GM19193 (cell line): ENCODE measurements at regions not wholly inside any gene's neighbourhood (a gene's known extent, or its start where the extent isn't known, plus 50 kb on each side); places are given as distances from the start of the nearest gene placed in this dataset.

Experiments used
- POLR2A ChIP-seq: IDR thresholded peaks from 4 replicates; pipeline ENCODE4 v1.6.1; 2011; ENCODE audit not compliant: insufficient read depth, insufficient read length; ENCODE audit errors: extremely low read depth

DNA sequence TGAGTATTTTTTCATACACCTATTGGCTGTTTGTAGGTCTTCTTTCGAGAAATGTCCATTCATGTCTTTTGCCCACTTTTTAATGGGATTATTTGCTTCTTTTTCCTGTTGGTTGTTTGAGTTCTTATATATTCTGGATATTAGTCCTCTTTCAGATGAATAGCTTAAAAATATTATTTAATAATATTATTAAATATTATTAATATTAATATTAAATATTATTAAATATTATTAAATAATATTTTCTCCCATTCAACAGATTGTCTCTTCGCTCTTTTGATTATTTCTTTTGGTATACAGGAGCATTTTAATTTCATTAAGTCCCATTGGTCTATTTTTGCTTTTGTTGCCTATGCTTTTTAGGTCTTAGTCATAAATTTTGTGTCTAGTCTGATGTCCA lies 361.9 kb downstream of the TSN start:
- no peak for TF ChIP-seq POLR2A

DNA sequence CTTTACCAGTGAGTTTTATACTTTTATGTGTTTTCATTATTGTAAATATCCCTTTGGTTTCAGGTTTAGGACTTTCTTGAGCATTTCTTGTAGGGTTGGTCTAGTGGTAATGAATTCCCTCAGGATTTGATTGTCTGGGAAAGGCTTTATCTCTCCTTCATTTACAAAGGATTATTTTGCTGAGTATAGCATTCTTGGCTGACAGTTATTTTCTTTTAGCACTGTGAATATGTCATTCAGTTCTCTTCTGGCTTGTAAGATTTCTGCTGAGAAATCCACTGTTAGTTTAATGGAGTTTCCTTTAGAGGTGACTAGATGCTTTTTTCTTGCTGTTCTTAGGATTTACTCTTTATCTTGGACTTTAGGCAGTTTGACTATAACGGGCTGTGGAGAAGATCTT lies 373.9 kb downstream of the TSN start:
- no peak for TF ChIP-seq POLR2A

DNA sequence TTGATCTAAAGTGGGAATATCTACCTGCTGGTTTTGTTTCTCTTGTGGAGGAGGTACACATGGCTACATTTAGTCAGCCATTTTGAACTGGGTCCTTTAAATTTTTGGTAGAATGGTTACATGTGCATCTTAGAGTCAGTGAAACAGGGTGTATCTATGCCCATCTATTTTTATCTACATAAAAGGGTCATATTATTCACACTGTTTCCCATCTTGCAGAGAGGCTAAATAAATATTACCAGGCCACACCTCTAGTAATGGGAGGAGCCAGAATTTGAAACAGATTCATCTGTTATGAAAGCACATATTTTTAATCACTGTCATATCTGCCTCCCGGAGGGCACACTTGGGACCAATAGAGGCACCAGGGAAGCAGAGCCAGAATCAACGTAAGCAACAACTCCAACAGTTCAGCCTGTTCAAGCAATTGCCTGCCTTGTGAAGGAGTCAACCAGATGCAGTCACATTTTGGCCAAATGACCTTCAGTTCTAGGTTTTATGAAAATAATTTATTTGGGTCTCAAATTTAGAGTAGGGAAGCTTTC lies 376.8 kb downstream of the TSN start:
- TF ChIP-seq POLR2A: no peak

DNA sequence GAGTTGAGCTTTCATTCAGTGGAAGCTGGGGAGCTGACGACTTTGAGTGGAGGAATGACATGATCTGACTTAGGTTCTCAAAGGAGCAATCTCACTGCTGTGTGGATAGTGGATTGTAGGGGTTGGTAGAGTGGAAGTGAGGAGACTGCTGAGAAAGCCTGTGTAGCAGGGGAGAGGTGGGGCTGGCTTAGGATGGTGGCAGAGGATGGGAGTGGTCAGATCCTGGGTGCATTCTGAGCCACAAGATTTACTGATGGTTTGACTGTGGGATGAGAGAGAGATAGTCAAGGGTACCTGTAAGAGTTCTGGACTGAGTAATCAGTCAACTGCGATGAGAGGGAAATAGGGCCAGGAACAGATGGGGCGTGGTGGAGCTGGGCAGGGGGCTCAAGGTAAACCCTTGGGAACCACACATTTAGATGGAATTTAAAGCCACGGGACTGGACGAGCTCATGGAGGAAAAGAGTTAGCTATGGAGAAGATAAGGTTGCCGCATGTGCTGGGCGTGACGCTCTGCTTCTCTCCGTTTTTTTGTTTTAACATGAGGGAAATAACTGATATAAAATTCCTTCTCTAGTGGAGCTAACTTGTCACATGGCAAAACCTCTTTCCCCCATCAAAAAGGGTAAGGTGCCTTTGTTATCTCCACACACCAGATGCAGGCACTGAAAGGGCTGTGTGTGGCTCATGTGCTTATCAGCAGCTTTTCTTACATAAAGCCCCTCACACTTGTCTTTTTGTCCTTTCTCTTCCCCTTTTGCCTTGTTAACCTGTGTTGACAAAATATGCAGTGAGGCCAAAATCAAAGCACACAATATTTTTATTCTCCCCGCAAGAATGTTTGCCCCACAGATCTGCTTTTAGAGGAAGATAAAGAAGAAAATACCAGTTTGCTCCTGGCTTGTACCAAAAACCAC lies 379.8 kb downstream of the TSN start:
- TF ChIP-seq POLR2A: no peak

DNA sequence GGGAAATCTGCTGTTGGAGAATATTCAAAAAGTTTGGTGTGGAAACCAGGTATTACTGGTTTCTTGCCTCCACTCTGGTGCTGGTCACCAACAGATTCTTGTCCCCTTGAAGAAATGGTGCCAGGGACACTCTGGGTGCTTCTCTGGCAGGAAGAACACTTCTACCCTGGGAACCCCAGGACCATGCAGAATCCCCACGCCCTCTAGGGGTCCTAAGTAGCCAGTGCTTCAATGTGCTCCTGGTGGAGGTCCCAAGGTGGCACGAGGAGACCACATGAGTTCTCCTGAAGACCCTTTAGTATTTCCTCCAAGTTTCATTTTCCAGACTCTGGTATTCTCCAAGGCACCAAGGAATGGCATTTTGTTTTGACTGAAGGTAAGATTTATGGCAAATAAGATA lies 380.6 kb downstream of the TSN start:
- TF ChIP-seq POLR2A: no peak

DNA sequence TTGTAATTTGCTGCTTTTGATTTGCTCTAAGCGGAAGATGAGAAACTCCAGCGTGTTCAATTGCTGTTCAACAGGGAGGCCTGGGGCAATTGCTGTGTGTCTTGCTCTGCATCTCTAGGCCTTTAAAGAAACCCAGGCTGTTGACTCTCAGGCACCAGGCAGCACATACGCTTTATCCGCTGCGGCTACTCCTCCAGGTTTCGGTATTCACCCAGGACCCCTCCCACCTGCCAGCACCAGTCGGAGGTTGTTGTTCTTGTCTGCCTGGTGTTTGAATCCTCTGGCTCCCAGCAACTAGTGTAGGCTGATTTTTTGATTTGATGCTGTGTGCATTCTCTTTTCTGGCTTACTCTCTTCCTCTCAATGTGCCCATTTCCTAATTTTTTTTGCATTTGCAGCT lies 383.1 kb downstream of the TSN start:
- TF ChIP-seq POLR2A: no peak

DNA sequence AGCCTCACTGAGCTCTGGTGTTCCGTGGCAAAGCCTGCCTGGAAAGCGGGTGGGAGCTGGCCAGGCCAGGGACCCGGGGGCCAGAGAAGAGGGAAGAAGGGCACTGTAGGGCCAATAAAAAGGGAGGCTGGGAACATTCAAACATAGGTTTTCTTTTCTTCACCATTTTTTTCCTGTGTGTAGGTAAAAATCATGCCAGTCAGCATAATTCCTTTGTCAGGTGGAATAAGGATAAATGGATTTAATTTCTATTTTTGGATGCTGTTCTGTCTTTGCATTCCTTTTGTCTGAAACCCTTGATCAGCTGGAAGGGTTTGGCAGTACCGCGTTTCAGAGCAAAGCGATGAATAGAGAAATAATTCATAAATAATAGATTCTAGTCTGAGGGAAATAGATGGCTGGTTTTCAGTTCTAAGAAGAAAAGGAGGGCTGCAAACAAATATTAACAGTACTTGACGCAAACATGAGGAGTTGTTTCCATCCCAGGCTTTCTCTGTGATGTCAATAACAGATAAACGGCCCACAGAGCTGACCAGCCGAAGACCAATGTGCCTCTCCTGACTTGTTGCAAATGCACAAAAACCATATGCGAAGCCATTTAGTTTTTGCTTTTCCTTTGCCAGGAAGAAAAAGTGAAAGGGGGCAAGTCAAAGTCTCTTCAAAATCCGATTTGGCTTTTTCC lies 384.4 kb downstream of the TSN start:
- no peak for TF ChIP-seq POLR2A

DNA sequence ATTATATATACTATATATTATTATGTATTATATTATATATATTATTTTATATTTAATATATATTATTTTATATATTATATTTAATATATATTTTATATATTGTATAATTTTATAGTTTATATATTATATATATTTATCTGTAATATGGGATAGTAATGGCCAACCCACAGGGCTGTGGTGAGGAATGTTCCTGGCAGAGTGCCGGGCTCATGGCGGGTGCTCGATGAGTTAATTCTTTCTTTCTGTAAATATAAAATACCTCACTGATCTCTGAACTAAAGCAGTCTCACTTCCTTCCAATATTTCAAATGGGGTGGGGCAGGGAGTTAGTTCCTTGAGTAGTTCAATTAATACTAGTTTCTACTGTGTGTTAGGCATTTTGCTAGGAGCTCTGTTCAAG lies 389.4 kb downstream of the TSN start:
- no peak for TF ChIP-seq POLR2A

DNA sequence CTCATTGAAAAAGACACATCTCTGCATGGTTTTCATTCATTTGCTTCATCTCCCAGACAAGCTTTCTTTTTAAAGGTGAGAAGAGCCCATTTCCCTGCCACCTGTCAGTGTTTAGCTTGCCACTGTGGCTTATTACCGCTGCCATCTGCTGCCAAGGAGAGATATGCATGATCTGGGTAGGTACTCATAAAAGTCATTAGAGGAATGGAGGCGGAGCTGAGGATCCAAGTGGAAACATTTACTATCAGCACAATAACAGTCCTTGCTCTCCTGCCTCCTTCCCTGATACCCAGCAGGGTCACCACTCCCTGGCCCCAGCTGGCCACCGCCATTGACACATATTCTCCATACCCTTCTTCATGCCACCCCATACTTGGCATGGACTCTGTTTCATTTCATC lies 390.4 kb downstream of the TSN start:
- no peak for TF ChIP-seq POLR2A

DNA sequence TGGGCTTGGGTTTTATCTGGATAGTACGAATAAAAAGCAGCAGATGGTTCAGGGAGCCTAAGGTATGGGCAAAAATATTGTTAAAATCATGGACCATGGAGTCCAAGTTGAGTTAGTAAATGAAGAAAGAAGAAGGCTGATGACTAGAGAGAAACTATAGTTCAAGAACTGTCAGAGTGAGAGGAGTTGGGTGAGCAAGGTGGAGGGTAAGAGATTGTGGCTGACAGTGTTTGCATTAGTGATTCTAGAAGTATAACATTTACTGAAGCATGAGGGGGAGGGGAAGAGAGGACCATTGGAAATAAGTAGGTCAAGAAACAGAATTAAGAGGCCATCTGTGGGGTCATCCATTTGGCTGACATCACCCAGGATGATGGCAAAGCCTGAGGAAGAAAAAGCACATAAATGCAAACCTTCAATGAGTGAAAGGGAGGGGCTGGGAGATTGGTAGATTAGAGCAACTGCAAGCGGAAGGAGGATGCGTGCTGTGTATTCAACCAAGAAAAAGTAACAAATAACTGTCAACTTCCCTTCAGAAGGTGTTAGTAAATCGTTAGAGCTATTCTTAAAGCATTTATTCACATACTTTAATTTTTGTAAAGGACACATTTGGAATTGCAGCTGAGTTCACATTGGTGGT lies 392.8 kb downstream of the TSN start:
- no peak for TF ChIP-seq POLR2A

DNA sequence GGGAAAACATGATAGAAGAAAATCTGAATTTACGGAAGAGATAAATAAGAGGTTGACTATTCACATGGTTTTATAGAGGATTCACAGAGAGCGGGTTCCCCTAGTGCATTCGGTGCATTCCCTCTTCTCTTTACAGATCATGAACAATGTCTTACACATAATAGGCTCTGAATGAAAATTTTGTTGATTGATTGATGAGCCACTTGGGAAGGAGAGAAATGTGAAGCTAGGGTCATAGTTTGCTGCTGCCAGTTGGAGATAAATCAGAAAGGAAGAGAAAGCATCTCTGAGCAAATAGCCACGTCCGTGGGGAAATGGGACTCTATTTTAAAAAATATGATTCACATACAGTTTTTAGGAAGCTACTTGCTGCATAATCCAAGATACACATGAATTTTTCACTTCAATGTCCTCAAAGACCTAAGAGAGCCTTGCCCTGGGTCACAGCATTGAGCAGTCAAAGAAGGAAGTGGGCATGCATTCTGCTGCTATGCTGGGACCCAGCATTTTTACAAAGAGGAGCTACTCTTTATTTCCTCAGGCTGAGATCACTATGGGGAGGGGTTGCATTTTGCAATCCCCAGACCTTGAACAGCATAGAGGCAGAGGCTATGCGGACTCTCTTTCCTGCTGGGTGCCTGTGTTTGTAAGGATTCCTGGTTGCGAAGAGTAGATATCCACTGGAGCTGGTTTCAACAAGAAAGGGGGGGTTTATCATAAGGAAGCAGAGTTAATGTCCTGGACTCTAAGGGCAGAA lies 395.3 kb downstream of the TSN start:
- no peak for TF ChIP-seq POLR2A

DNA sequence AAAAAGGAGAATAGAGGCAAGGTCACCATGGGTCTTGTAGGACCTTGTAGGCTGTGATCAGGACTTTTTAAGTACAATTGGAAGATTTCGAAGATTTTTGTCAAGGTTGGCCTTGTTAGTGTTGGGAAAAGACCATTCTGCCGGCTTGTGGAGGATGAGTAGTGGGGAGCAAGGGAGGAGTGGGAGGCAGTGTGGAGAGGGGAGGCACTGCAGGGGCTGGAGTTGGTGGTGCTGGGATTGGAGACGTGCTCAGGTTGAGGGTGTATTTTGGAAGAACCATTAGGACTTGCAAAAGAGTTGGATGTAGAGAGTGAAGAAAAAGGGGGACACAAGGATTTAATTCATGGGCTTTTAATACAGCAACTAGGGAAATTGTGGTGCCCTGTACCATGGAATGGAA lies 397.1 kb downstream of the TSN start:
- no peak for TF ChIP-seq POLR2A

DNA sequence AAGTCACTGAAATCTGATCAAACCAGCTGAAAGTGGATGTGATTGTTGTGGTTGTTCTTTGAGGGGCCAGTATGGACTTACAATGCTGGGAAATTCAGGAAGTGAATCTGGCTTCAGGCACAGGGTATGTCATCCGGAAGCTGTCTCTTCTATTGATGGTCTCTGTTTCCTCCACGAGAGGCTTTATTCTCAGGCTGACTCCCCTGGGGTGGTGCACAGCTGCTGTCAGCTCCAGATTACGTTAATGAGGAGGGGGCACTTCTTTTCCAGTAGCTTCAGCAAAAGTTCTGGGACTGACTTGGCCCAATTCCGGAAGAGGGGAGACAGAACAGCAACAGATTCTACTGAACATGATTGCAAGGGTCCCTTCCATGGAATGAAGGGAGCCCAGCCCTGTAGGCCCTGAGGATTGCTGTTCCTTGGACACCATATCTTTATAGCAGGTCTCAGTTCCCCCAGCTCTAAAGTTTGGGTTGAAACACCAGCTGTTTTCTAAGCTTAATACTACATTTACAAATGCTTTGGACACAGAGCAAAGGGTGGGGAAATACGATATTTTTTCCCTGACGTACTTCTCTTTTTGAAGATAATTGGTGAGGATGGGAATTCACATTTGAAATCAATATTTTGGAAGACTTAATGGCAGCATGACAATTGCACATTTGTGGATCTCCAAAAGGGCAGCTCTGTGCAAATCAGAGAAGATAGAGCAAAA lies 400.9 kb downstream of the TSN start:
- TF ChIP-seq POLR2A: no peak

DNA sequence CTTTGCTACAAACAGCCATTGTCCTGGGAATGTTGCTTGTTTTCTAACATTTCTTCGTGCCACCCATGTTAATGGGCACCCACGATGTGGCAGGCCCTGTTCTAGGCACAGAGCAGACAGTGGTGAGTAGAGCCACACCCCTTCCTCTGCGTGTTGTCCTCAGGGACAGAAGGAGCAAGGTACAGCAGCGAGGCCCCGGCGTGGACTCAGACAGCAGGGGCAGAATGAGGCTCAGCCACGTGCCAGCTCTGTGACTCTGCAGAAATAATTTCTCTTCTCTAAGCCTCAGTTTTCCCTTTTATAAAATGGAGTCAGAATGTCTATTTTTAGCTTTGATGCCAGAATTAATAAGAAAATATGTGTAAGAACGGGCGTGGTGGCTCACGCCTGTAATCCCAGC lies 401.7 kb downstream of the TSN start:
- no peak for TF ChIP-seq POLR2A
